Endothelial cell of umbilical vein (primary cell): ENCODE measurements at regions not wholly inside any gene's neighbourhood (a gene's known extent, or its start where the extent isn't known, plus 50 kb on each side); places are given as distances from the start of the nearest gene placed in this dataset.

ENCODE experiments used
- BruUV-seq: library from RNA; stranded (reverse); fragments of 400-500 nt; replicated peaks from 2 replicates; lab custom pipeline; 2021; lab: Mats Ljungman, UMichigan
- CTCF ChIA-PET: fragments of 300-600, 350-600 bp; sonication (Branson Sonifier 250); formaldehyde crosslinking; loops from one replicate; lab custom pipeline; 2021; ENCODE audit warnings: antibody characterized with exemption, inconsistent platforms; lab: Charles Lee
- POLR2A ChIA-PET: fragments of 300-600, 350-600 bp; sonication (Branson Sonifier 250); formaldehyde crosslinking; loops from one replicate; lab custom pipeline; 2021; ENCODE audit warnings: antibody characterized with exemption, inconsistent platforms; lab: Charles Lee
- DNase-seq: peaks from one replicate; pipeline ENCODE4 v3.0.0-alpha.2; 2011; ENCODE audit warnings: low read depth, low spot score
- FAIRE-seq: peaks from 2 replicates; lab custom pipeline; 2011; peaks lifted over from hg19 to GRCh38; lab: Jason Lieb, UNC
- H2AFZ ChIP-seq: 2 replicates; pipeline ENCODE4 v1.6.0; 2012; ENCODE audit warnings: low read depth, low read length, control low read depth, inconsistent platforms
- H3K27ac ChIP-seq: 2 replicates; pipeline ENCODE4 v1.5.1; 2011; ENCODE audit warnings: low read depth, mild to moderate bottlenecking, control low read depth, low read length, moderate library complexity; ENCODE audit not compliant: insufficient read depth
- H3K27me3 ChIP-seq, 2 experiments: 2 replicates each; pipeline versions ENCODE4 v1.6.0 to v1.6.1; 2011; ENCODE audit warnings: low read length in 2 of 2, mixed read lengths in 1 of 2; ENCODE audit not compliant: control insufficient read depth in 2 of 2, insufficient read depth in 2 of 2
- H3K36me3 ChIP-seq, 2 experiments: 2 replicates in 1 of 2; 3 replicates in 1 of 2; pipeline ENCODE4 v1.5.1; 2011; ENCODE audit warnings: low read length in 2 of 2, mild to moderate bottlenecking in 1 of 2, moderate library complexity in 1 of 2; ENCODE audit not compliant: control insufficient read depth in 2 of 2, insufficient read depth in 2 of 2; ENCODE audit errors: extremely low read depth in 1 of 2
- H3K4me1 ChIP-seq: 3 replicates; pipeline ENCODE4 v1.5.1; 2011; ENCODE audit warnings: mild to moderate bottlenecking, low read length; ENCODE audit not compliant: control insufficient read depth, insufficient read depth; ENCODE audit errors: extremely low read depth
- H3K4me2 ChIP-seq: 2 replicates; pipeline ENCODE4 v1.6.1; 2011; ENCODE audit warnings: low read length, control low read depth, mixed read lengths; ENCODE audit not compliant: insufficient read depth
- H3K4me3 ChIP-seq, 3 experiments: fragments of 200-600 bp in 1 of 3; sonication (generic), shearing (Covaris generic) in 1 of 3; replicated peaks in 1 of 3; 2 replicates each; pipeline ENCODE4 v1.5.1; 2011 to 2016; ENCODE audit warnings: control low read depth in 3 of 3, low read length in 3 of 3, mild to moderate bottlenecking in 2 of 3, inconsistent platforms in 1 of 3, low read depth in 1 of 3, moderate library complexity in 1 of 3; ENCODE audit not compliant: insufficient read depth in 1 of 3
- H3K79me2 ChIP-seq: 2 replicates; pipeline ENCODE4 v1.6.0; 2012; ENCODE audit warnings: low read length, inconsistent platforms; ENCODE audit not compliant: control insufficient read depth, insufficient read depth
- H3K9ac ChIP-seq: replicated peaks from 2 replicates; pipeline ENCODE3; 2011; ENCODE audit warnings: low read length, control low read depth; ENCODE audit not compliant: insufficient read depth; ENCODE audit errors: extremely low read depth
- H3K9me1 ChIP-seq: replicated peaks from 3 replicates; pipeline ENCODE4 v1.6.0; 2011; ENCODE audit warnings: mild to moderate bottlenecking, low read length; ENCODE audit not compliant: control insufficient read depth, insufficient read depth; ENCODE audit errors: extremely low read depth
- H3K9me3 ChIP-seq: replicated peaks from 2 replicates; pipeline ENCODE4 v1.5.1; 2012; ENCODE audit warnings: low read length, inconsistent platforms; ENCODE audit not compliant: control insufficient read depth, insufficient read depth
- H4K20me1 ChIP-seq: replicated peaks from 2 replicates; pipeline ENCODE3; 2011; ENCODE audit warnings: mild to moderate bottlenecking, low read length; ENCODE audit not compliant: control insufficient read depth, insufficient read depth; ENCODE audit errors: extremely low read depth
- CTCF ChIP-seq, 2 donors: IDR thresholded peaks; 1 replicate in 1 of 2; 2 replicates in 1 of 2; pipeline ENCODE4 v1.5.1; 2011; ENCODE audit warnings: low read length in 2 of 2, mild to moderate bottlenecking in 2 of 2, moderate library complexity in 2 of 2, control low read depth in 1 of 2, inconsistent platforms in 1 of 2, low read depth in 1 of 2; ENCODE audit not compliant: insufficient read depth in 1 of 2; ENCODE audit errors: extremely low read depth in 1 of 2
- FOS ChIP-seq: IDR thresholded peaks from 2 replicates; pipeline ENCODE4 v1.6.1; 2011; ENCODE audit warnings: mild to moderate bottlenecking, low read length, moderate library complexity, borderline replicate concordance; ENCODE audit not compliant: insufficient read depth
- GATA2 ChIP-seq: IDR thresholded peaks from 2 replicates; pipeline ENCODE4 v1.7.0; 2011; ENCODE audit warnings: low read depth, mild to moderate bottlenecking, moderate library complexity, mixed read lengths, low read length; ENCODE audit not compliant: insufficient read length, insufficient read depth
- JUN ChIP-seq: IDR thresholded peaks from 2 replicates; pipeline ENCODE4 v1.6.1; 2011; ENCODE audit warnings: borderline replicate concordance, low read depth; ENCODE audit not compliant: insufficient read length, insufficient read depth
- MAX ChIP-seq: IDR thresholded peaks from 2 replicates; pipeline ENCODE4 v1.6.1; 2011; ENCODE audit not compliant: insufficient read depth, insufficient read length
- MYC ChIP-seq: IDR thresholded peaks from one replicate; pipeline ENCODE4 v1.6.1; 2011; ENCODE audit warnings: mild to moderate bottlenecking, low read depth, low read length
- POLR2A ChIP-seq: IDR thresholded peaks from 2 replicates; pipeline ENCODE4 v1.6.1; 2012; ENCODE audit warnings: low read depth, mild to moderate bottlenecking, control low read depth, low read length
- dilution Hi-C: fragments of 300-500 bp; cut with MboI; formaldehyde crosslinking; loops from one replicate; pipeline ENCODE4 v1.15.0; 2019; ENCODE audit warnings: low sequenced_read_pairs; ENCODE audit not compliant: extremely low pct_ligation_motif_present
- intact Hi-C: fragments of 100-400 bp; cut with micrococcal nuclease; formaldehyde crosslinking; loops from one replicate; pipeline ENCODE4 v1.10.0; 2022

- Histone ChIP-seq H4K20me1 (no peaks in the 10 kb centered on the region), H3K9ac (no peak overlapping the region), H3K79me2 (no peaks in the 10 kb centered on the region), H3K4me3 (no peak overlapping the region), H3K9me1 (no peaks in the 10 kb centered on the region), H3K4me2 (no peak overlapping the region), H3K36me3 (no peaks in the 10 kb centered on the region), H3K27me3 (no peaks in the 10 kb centered on the region), H2AFZ (no peak overlapping the region), H3K4me1 (no peaks in the 10 kb centered on the region), H3K27ac (no peak overlapping the region), H3K9me3 (peaks cover 4% of the 10 kb centered on the region)
- POLR2A ChIA-PET = no interaction called here
- BruUV-seq = no TSS peak
- dilution Hi-C loops = no loop called here
- intact Hi-C loops = no loop called here
- peak; percentile 5 for DNase-seq
- FAIRE-seq = no peak
- CTCF ChIA-PET = no interaction called here
- TF ChIP-seq MAX (no peak), JUN (no peak), CTCF (IDR thresholded peaks at IDR 0.05; ENCODE audit: extremely low read depth in 1 of 2, insufficient read depth in 1 of 2, low read depth in 1 of 2, low read length in 2 of 2) (no peak), POLR2A (no peak), GATA2 (no peak), MYC (no peak), FOS (peak; percentile 26)
Observed at GRCh38 chr19:31666126-31666525, 316.9 kb upstream of the TSHZ3 start.
